GM08714 (cell line): ENCODE measurements at regions not wholly inside any gene's neighbourhood (a gene's known extent, or its start where the extent isn't known, plus 50 kb on each side); places are given as distances from the start of the nearest gene placed in this dataset.
"Not testable (repeated sequence)": the region's sequence is repeated elsewhere in the genome, so short reads cannot be mapped to it uniquely, and the experiment has no call there.

Source experiments
- H3K4me3 ChIP-seq: fragments of 200-500 bp; sonication (Bioruptor generic); 2 replicates; pipeline ENCODE4 v1.5.1; 2014; ENCODE audit warnings: mild to moderate bottlenecking, low read length, inconsistent platforms
- ZNF274 ChIP-seq: IDR thresholded peaks from 2 replicates; pipeline ENCODE4 v1.6.1; 2012; ENCODE audit warnings: mild to moderate bottlenecking, low read depth, low read length

GRCh38 chr20:48453477-48454093, 374.2 kb downstream of the PREX1 start:
- no peak overlapping the region for H3K4me3 ChIP-seq
- no peak for TF ChIP-seq ZNF274

GRCh38 chr20:48451401-48451800, 376.4 kb downstream of the PREX1 start:
- no peak for TF ChIP-seq ZNF274
- H3K4me3 ChIP-seq, result no peak overlapping the region

- no peak for TF ChIP-seq ZNF274
- H3K4me3 ChIP-seq, result no peak overlapping the region
Measured at GRCh38 chr20:48448666-48449600, 378.9 kb downstream of the PREX1 start.

GRCh38 chr20:48447456-48447855, 380.3 kb downstream of the PREX1 start:
- no peak overlapping the region for H3K4me3 ChIP-seq
- no peak for TF ChIP-seq ZNF274

GRCh38 chr20:48445827-48446226, 382.0 kb downstream of the PREX1 start:
- no peak overlapping the region for H3K4me3 ChIP-seq
- TF ChIP-seq ZNF274, result no peak

GRCh38 chr20:48444249-48444648, 383.6 kb downstream of the PREX1 start:
- TF ChIP-seq ZNF274, result no peak
- no peak overlapping the region for H3K4me3 ChIP-seq

- no peak for TF ChIP-seq ZNF274
- H3K4me3 ChIP-seq, result no peak overlapping the region
Measured at GRCh38 chr20:48440916-48441315, 386.9 kb downstream of the PREX1 start.

- H3K4me3 ChIP-seq, result not testable (repeated sequence)
Measured at GRCh38 chr20:48440261-48440660, 387.5 kb downstream of the PREX1 start.

- TF ChIP-seq ZNF274, result no peak
- no peak overlapping the region for H3K4me3 ChIP-seq
Measured at GRCh38 chr20:48437146-48437545, 390.7 kb downstream of the PREX1 start.

- not testable (repeated sequence) for H3K4me3 ChIP-seq
Measured at GRCh38 chr20:48436609-48437008, 391.2 kb downstream of the PREX1 start.

GRCh38 chr20:48433178-48433577, 394.6 kb downstream of the PREX1 start:
- TF ChIP-seq ZNF274, result no peak
- no peak overlapping the region for H3K4me3 ChIP-seq

- no peak overlapping the region for H3K4me3 ChIP-seq
- no peak for TF ChIP-seq ZNF274
Measured at GRCh38 chr20:48432494-48432832, 395.3 kb downstream of the PREX1 start.

GRCh38 chr20:48431653-48432493, 395.9 kb downstream of the PREX1 start:
- H3K4me3 ChIP-seq, result no peak overlapping the region
- TF ChIP-seq ZNF274, result no peak

GRCh38 chr20:48426630-48427029, 401.2 kb downstream of the PREX1 start:
- no peak for TF ChIP-seq ZNF274
- no peak overlapping the region for H3K4me3 ChIP-seq

- no peak overlapping the region for H3K4me3 ChIP-seq
Measured at GRCh38 chr20:48425817-48426612, 401.8 kb downstream of the PREX1 start.

More at GRCh38 chr20:48425817-48426612, 401.8 kb downstream of the PREX1 start:
- TF ChIP-seq ZNF274, result no peak
